K562 (cell line): ENCODE measurements at regions not wholly inside any gene's neighbourhood (a gene's known extent, or its start where the extent isn't known, plus 50 kb on each side); places are given as distances from the start of the nearest gene placed in this dataset.

ENCODE experiments used
- C11orf30 ChIP-seq: fragments of 450-650 bp; IDR thresholded peaks from 2 replicates; pipeline ENCODE4 v1.6.1; 2016; ENCODE audit warnings: low read depth, mild to moderate bottlenecking
- GTF2B ChIP-seq: IDR thresholded peaks from 2 replicates; pipeline ENCODE4 v1.6.1; 2011; ENCODE audit not compliant: insufficient read length; ENCODE audit errors: extremely low read depth
- HNRNPL ChIP-seq: fragments of 200-400 bp; formaldehyde crosslinking; IDR thresholded peaks from 2 replicates; pipeline ENCODE4 v1.6.1; 2017; ENCODE audit warnings: low read depth, mild to moderate bottlenecking, low read length
- MAFG ChIP-seq: fragments of 450-650 bp; conservative IDR thresholded peaks from 2 replicates; pipeline ENCODE4 v1.6.1; 2016; ENCODE audit warnings: missing genetic modification characterization, missing compliant biosample characterization
- MAFK ChIP-seq: IDR thresholded peaks from 2 replicates; pipeline ENCODE4 v1.6.1; 2011; ENCODE audit warnings: low read length, improper control_type of control experiment
- NKRF ChIP-seq: fragments of 450-650 bp; IDR thresholded peaks from 2 replicates; pipeline ENCODE4 v1.6.1; 2016; ENCODE audit warnings: borderline replicate concordance
- POLR2B ChIP-seq: fragments of 450-650 bp; IDR thresholded peaks from 2 replicates; pipeline ENCODE4 v1.6.1; 2018; ENCODE audit warnings: low read depth; ENCODE audit not compliant: partially characterized antibody
- RBM25 ChIP-seq: fragments of 200-400 bp; formaldehyde crosslinking; IDR thresholded peaks from 2 replicates; pipeline ENCODE4 v1.6.1; 2018; ENCODE audit warnings: low read length, low read depth, moderate library complexity; ENCODE audit not compliant: severe bottlenecking
- RBM34 ChIP-seq: fragments of 200-400 bp; formaldehyde crosslinking; IDR thresholded peaks from 2 replicates; pipeline ENCODE4 v1.6.1; 2018; ENCODE audit warnings: low read length, borderline replicate concordance; ENCODE audit not compliant: insufficient read depth
- SIX5 ChIP-seq, 2 experiments: IDR thresholded peaks; 2 replicates each; pipeline ENCODE4 v1.6.1; 2011; ENCODE audit warnings: low read length in 2 of 2, borderline replicate concordance in 1 of 2, low read depth in 1 of 2, mild to moderate bottlenecking in 1 of 2, moderate library complexity in 1 of 2; ENCODE audit not compliant: insufficient read depth in 1 of 2
- SMAD2 ChIP-seq: fragments of 150-350 bp; IDR thresholded peaks from 2 replicates; pipeline ENCODE4 v1.6.1; 2014; ENCODE audit warnings: low read depth, mild to moderate bottlenecking, low read length
- TEAD2 ChIP-seq: fragments of 450-650 bp; IDR thresholded peaks from 2 replicates; pipeline ENCODE4 v1.6.1; 2016; ENCODE audit warnings: missing genetic modification characterization, control low read depth, missing compliant biosample characterization
- ZBTB7A ChIP-seq: IDR thresholded peaks from 2 replicates; pipeline ENCODE4 v1.6.1; 2011; ENCODE audit warnings: low read depth, mild to moderate bottlenecking, low read length, moderate library complexity, borderline replicate concordance; ENCODE audit not compliant: control insufficient read depth
- ZNF316 ChIP-seq: fragments of 450-650 bp; IDR thresholded peaks from 2 replicates; pipeline ENCODE4 v1.6.1; 2016
- ZNF444 ChIP-seq: fragments of 250-450 bp; sonication (Bioruptor Pico); IDR thresholded peaks from 2 replicates; pipeline ENCODE4 v1.4.0; 2020; ENCODE audit warnings: mild to moderate bottlenecking, moderate library complexity
- ZSCAN29 ChIP-seq: fragments of 450-650 bp; IDR thresholded peaks from 2 replicates; pipeline ENCODE4 v1.6.1; 2017

GRCh38 chr20:6509374-6509773 is 258.1 kb upstream of the BMP2 start (continued):
- no peak for TF ChIP-seq GTF2B
- TF ChIP-seq TEAD2 (tag), result no peak
- peak; percentile 93 for TF ChIP-seq MAFK
- no peak for TF ChIP-seq RBM25
- peak; percentile 69 for TF ChIP-seq C11orf30
- TF ChIP-seq POLR2B, result no peak
- no peak for TF ChIP-seq SIX5 (IDR thresholded peaks at IDR 0.05; ENCODE audit: borderline replicate concordance in 1 of 2, insufficient read depth in 1 of 2, low read depth in 1 of 2, low read length in 2 of 2)
- no peak for TF ChIP-seq SMAD2
- no peak for TF ChIP-seq NKRF
- TF ChIP-seq HNRNPL, result no peak
- TF ChIP-seq RBM34, result no peak
- TF ChIP-seq ZNF316, result peak; percentile 60; the same call in 1 of the 2 replicates
- no peak for TF ChIP-seq ZBTB7A
- no peak for TF ChIP-seq ZNF444
- peak; percentile 62 for TF ChIP-seq MAFG (tag)
- TF ChIP-seq ZSCAN29, result no peak
